H9 (cell line): ENCODE measurements at regions not wholly inside any gene's neighbourhood (a gene's known extent, or its start where the extent isn't known, plus 50 kb on each side); places are given as distances from the start of the nearest gene placed in this dataset.

Experiments
- DNase-seq: peaks from one replicate; pipeline ENCODE4 v3.0.0-alpha.2; 2017
- H2AFZ ChIP-seq: one replicate; pipeline ENCODE4 v1.6.1; 2013; ENCODE audit warnings: mild to moderate bottlenecking, low read length, control low read depth, moderate library complexity
- H2AK5ac ChIP-seq: 2 replicates; pipeline ENCODE4 v1.6.1; 2013; ENCODE audit warnings: low read length, control low read depth, mixed read lengths; ENCODE audit not compliant: insufficient read length
- H2BK120ac ChIP-seq: one replicate; pipeline ENCODE4 v1.6.1; 2013; ENCODE audit warnings: low read depth, mild to moderate bottlenecking, low read length, control low read depth, inconsistent platforms; ENCODE audit not compliant: poor library complexity, severe bottlenecking
- H2BK12ac ChIP-seq: 2 replicates; pipeline ENCODE4 v1.6.1; 2013; ENCODE audit warnings: low read length, control low read depth, mixed read lengths, low read depth; ENCODE audit not compliant: insufficient read length
- H2BK15ac ChIP-seq: 2 replicates; pipeline ENCODE4 v1.6.1; 2013; ENCODE audit warnings: low read depth, low read length, control low read depth
- H2BK20ac ChIP-seq: one replicate; pipeline ENCODE4 v1.6.1; 2013; ENCODE audit warnings: low read depth, mild to moderate bottlenecking, low read length, control low read depth, inconsistent platforms; ENCODE audit not compliant: poor library complexity, severe bottlenecking
- H2BK5ac ChIP-seq: 2 replicates; pipeline ENCODE4 v1.6.1; 2013; ENCODE audit warnings: low read length, control low read depth, mixed read lengths; ENCODE audit not compliant: insufficient read length
- H3K14ac ChIP-seq: 2 replicates; pipeline ENCODE4 v1.6.1; 2013; ENCODE audit warnings: low read length, control low read depth; ENCODE audit not compliant: insufficient read depth
- H3K18ac ChIP-seq: 2 replicates; pipeline ENCODE4 v1.6.1; 2013; ENCODE audit warnings: low read depth, mild to moderate bottlenecking, mixed read lengths, low read length, control low read depth; ENCODE audit not compliant: insufficient read length
- H3K23ac ChIP-seq: 2 replicates; pipeline ENCODE4 v1.6.1; 2013; ENCODE audit warnings: low read length, control low read depth, mixed read lengths, low read depth; ENCODE audit not compliant: insufficient read length
- H3K23me2 ChIP-seq: 2 replicates; pipeline ENCODE4 v1.6.1; 2013; ENCODE audit warnings: low read depth, mild to moderate bottlenecking, mixed read lengths, low read length, control low read depth; ENCODE audit not compliant: insufficient read length, poor library complexity, severe bottlenecking
- H3K27ac ChIP-seq: 2 replicates; pipeline ENCODE4 v1.5.1; 2013; ENCODE audit warnings: low read length, control low read depth, mixed read lengths, low read depth; ENCODE audit not compliant: insufficient read length
- H3K27me3 ChIP-seq: 2 replicates; pipeline ENCODE4 v1.6.1; 2013; ENCODE audit warnings: low read length, control low read depth, inconsistent platforms; ENCODE audit not compliant: insufficient read depth
- H3K4ac ChIP-seq: 2 replicates; pipeline ENCODE4 v1.6.1; 2013; ENCODE audit warnings: low read depth, mild to moderate bottlenecking, control low read depth, inconsistent platforms, low read length, moderate library complexity
- H3K4me1 ChIP-seq: 2 replicates; pipeline ENCODE4 v1.6.1; 2013; ENCODE audit warnings: low read length, control low read depth, inconsistent platforms; ENCODE audit not compliant: insufficient read depth
- H3K4me2 ChIP-seq: 2 replicates; pipeline ENCODE4 v1.6.1; 2013; ENCODE audit warnings: low read length, control low read depth, mixed read lengths; ENCODE audit not compliant: insufficient read length, insufficient read depth
- H3K56ac ChIP-seq: 2 replicates; pipeline ENCODE4 v1.6.1; 2013; ENCODE audit warnings: low read depth, mild to moderate bottlenecking, mixed read lengths, low read length, control low read depth; ENCODE audit not compliant: insufficient read length
- H3K79me1 ChIP-seq: 2 replicates; pipeline ENCODE4 v1.6.1; 2013; ENCODE audit warnings: low read depth, mild to moderate bottlenecking, moderate library complexity, low read length, control low read depth, inconsistent platforms; ENCODE audit not compliant: insufficient read depth, poor library complexity, severe bottlenecking
- H3K79me2 ChIP-seq: 2 replicates; pipeline ENCODE4 v1.6.1; 2013; ENCODE audit warnings: low read length, control low read depth, inconsistent platforms; ENCODE audit not compliant: insufficient read depth
- H3K9ac ChIP-seq: 2 replicates; pipeline ENCODE4 v1.6.1; 2013; ENCODE audit warnings: low read length, control low read depth, mixed read lengths; ENCODE audit not compliant: insufficient read length; ENCODE audit errors: extremely low read depth
- H3K9me3 ChIP-seq: one replicate; pipeline ENCODE4 v1.6.1; 2013; ENCODE audit warnings: low read depth, low read length, inconsistent platforms; ENCODE audit not compliant: control insufficient read depth
- H3T11ph ChIP-seq: one replicate; pipeline ENCODE4 v1.6.1; 2013; ENCODE audit warnings: mild to moderate bottlenecking, low read length, control low read depth, inconsistent platforms
- H4K20me1 ChIP-seq: one replicate; pipeline ENCODE4 v1.6.1; 2013; ENCODE audit not compliant: control insufficient read depth, insufficient read length, insufficient read depth
- H4K5ac ChIP-seq: 2 replicates; pipeline ENCODE4 v1.6.1; 2013; ENCODE audit warnings: low read depth, mild to moderate bottlenecking, mixed read lengths, low read length, control low read depth; ENCODE audit not compliant: insufficient read length
- H4K8ac ChIP-seq: replicated peaks from 2 replicates; pipeline ENCODE4 v1.6.1; 2013; ENCODE audit warnings: low read length, control low read depth, mixed read lengths, low read depth; ENCODE audit not compliant: insufficient read length
- H4K91ac ChIP-seq: 2 replicates; pipeline ENCODE4 v1.6.1; 2013; ENCODE audit warnings: low read depth, mild to moderate bottlenecking, moderate library complexity, mixed read lengths, low read length, control low read depth; ENCODE audit not compliant: insufficient read length
- H3K27ac Mint-ChIP-seq, 3 experiments: 2 replicates in 2 of 3; 3 replicates in 1 of 3; pipeline ENCODE4 v1.8.0; 2020 to 2021; ENCODE audit warnings: mixed read lengths in 3 of 3, mild to moderate bottlenecking in 1 of 3, moderate library complexity in 1 of 3
- H3K27me3 Mint-ChIP-seq: 2 replicates; pipeline ENCODE4 v1.8.0; 2021; ENCODE audit warnings: low read depth, mild to moderate bottlenecking, moderate library complexity, mixed read lengths
- H3K36me3 Mint-ChIP-seq, 3 experiments: 2 replicates in 2 of 3; 3 replicates in 1 of 3; pipeline ENCODE4 v1.8.0; 2020 to 2021; ENCODE audit warnings: low read depth in 3 of 3, mixed read lengths in 3 of 3; ENCODE audit not compliant: insufficient read depth in 1 of 3
- H3K4me1 Mint-ChIP-seq, 2 experiments: 2 replicates each; pipeline ENCODE4 v1.8.0; 2020; ENCODE audit warnings: mixed read lengths in 2 of 2
- H3K4me3 Mint-ChIP-seq, 2 experiments: 2 replicates in 1 of 2; 3 replicates in 1 of 2; pipeline ENCODE4 v1.8.0; 2020 to 2021; ENCODE audit warnings: mild to moderate bottlenecking in 2 of 2, mixed read lengths in 2 of 2, moderate library complexity in 1 of 2
- H3K9me3 Mint-ChIP-seq, 2 experiments: 2 replicates in 1 of 2; 3 replicates in 1 of 2; pipeline ENCODE4 v1.8.0; 2020; ENCODE audit warnings: mild to moderate bottlenecking in 2 of 2, mixed read lengths in 2 of 2, moderate library complexity in 1 of 2
- WGBS: extraction: QIAGEN DNeasy Blood & Tissue Kit; methylation state at CpG from one replicate; pipeline ENCODE4 v1.1.7; 2013; ENCODE audit warnings: missing lambda C conversion rate, low lambda C conversion rate, mixed read lengths; ENCODE audit not compliant: insufficient read length; ENCODE audit errors: extremely low coverage; 5-methylcytosine and 5-hydroxymethylcytosine counted together
- TF ChIP-seq, protein P1 (sequence below): fragments of 200-600 bp; sonication (generic); conservative IDR thresholded peaks from 3 replicates; pipeline ENCODE4 v1.8.0; 2021; ENCODE audit warnings: antibody characterized with exemption, mild to moderate bottlenecking

DNA sequence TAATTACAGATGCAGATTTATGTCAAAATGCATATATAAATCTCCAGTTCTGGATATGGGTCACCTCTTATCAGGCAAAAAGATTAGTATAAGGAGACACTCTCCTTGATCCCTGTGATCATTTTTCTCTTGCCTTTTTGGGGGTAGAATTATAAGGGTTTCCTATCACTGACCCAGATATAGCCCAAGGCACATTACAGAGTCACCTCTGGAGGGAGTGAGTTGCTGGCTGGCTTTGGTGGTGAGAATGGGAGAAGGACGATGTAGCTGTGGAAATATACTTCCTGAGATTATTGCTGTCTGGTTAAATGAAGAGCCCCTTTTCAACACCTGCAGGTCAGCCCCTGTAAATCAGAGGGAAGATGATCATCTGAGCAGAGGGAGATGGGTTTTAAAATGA is 418.7 kb downstream of the MTX2 start:
- DNase-seq = no peak
- Histone ChIP-seq H3K9me3 (no peaks in the 10 kb centered on the region), H3K79me1 (no peaks in the 10 kb centered on the region), H2BK15ac (no peak overlapping the region), H3K27me3 (no peaks in the 10 kb centered on the region), H2BK20ac (no peak overlapping the region), H3K23ac (no peak overlapping the region), H3K4me1 (peaks cover 4% of the 10 kb centered on the region; the same call in 1 of the 2 replicates), H2AFZ (no peak overlapping the region), H3K56ac (no peak overlapping the region), H4K8ac (no peak overlapping the region), H3K18ac (no peak overlapping the region), H4K20me1 (no peaks in the 10 kb centered on the region), H3K4ac (no peak overlapping the region), H3K27ac (no peak overlapping the region), H2BK12ac (no peak overlapping the region), H3T11ph (no peak overlapping the region), H3K4me2 (no peak overlapping the region), H3K23me2 (no peaks in the 10 kb centered on the region), H2AK5ac (no peak overlapping the region), H2BK120ac (no peak overlapping the region), H3K14ac (no peak overlapping the region), H4K91ac (no peak overlapping the region), H2BK5ac (no peak overlapping the region), H4K5ac (no peak overlapping the region), H3K79me2 (no peaks in the 10 kb centered on the region), H3K9ac (no peak overlapping the region)
- H3K4me1 Mint-ChIP-seq = no peaks in the 10 kb centered on the region
- no peaks in the 10 kb centered on the region for H3K9me3 Mint-ChIP-seq
- no CpG with 5 or more reads among the region's 1 CpG for WGBS
- peaks cover 6% of the 10 kb centered on the region for H3K27me3 Mint-ChIP-seq
- H3K36me3 Mint-ChIP-seq = no peaks in the 10 kb centered on the region
- TF ChIP-seq, protein P1, sequence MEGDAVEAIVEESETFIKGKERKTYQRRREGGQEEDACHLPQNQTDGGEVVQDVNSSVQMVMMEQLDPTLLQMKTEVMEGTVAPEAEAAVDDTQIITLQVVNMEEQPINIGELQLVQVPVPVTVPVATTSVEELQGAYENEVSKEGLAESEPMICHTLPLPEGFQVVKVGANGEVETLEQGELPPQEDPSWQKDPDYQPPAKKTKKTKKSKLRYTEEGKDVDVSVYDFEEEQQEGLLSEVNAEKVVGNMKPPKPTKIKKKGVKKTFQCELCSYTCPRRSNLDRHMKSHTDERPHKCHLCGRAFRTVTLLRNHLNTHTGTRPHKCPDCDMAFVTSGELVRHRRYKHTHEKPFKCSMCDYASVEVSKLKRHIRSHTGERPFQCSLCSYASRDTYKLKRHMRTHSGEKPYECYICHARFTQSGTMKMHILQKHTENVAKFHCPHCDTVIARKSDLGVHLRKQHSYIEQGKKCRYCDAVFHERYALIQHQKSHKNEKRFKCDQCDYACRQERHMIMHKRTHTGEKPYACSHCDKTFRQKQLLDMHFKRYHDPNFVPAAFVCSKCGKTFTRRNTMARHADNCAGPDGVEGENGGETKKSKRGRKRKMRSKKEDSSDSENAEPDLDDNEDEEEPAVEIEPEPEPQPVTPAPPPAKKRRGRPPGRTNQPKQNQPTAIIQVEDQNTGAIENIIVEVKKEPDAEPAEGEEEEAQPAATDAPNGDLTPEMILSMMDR = no peak
- H3K4me3 Mint-ChIP-seq = no peak overlapping the region
- H3K27ac Mint-ChIP-seq = no peak overlapping the region
